ENCODE measurements at regions not wholly inside any gene's neighbourhood (a gene's known extent, or its start where the extent isn't known, plus 50 kb on each side); places are given as distances from the start of the nearest gene placed in this dataset.

DNA sequence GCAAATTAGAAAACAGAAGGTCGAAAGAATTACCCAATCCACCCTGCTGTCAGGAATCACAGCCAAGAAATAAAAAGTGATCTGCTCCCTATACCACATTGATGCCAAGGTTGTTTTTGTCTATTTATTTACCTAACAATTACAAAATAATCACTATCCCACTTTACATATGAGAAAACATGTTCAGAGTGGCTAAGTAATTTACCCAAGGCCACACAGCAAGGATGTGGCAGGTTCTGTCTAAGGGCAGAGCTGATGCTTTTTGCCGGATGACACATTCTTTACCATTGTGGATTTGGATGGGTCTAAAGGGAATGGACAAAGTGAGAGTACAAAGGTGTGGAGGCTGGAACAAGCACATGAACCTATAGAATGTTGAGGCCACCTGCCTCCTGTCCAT is 460.7 kb downstream of the INSC start:
- no peak overlapping the region for H3K4me3 ChIP-seq (ENCODE audit: low read depth, low read length)
- POLR2A ChIA-PET: no interaction called here
- CTCF ChIA-PET: no interaction called here
- TF ChIP-seq, protein P1, sequence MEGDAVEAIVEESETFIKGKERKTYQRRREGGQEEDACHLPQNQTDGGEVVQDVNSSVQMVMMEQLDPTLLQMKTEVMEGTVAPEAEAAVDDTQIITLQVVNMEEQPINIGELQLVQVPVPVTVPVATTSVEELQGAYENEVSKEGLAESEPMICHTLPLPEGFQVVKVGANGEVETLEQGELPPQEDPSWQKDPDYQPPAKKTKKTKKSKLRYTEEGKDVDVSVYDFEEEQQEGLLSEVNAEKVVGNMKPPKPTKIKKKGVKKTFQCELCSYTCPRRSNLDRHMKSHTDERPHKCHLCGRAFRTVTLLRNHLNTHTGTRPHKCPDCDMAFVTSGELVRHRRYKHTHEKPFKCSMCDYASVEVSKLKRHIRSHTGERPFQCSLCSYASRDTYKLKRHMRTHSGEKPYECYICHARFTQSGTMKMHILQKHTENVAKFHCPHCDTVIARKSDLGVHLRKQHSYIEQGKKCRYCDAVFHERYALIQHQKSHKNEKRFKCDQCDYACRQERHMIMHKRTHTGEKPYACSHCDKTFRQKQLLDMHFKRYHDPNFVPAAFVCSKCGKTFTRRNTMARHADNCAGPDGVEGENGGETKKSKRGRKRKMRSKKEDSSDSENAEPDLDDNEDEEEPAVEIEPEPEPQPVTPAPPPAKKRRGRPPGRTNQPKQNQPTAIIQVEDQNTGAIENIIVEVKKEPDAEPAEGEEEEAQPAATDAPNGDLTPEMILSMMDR (IDR thresholded peaks at IDR 0.05; ENCODE audit: insufficient read depth, low read length, missing control alignments): no peak
- no peak for DNase-seq (ENCODE audit: low read depth, low spot score)

DNA sequence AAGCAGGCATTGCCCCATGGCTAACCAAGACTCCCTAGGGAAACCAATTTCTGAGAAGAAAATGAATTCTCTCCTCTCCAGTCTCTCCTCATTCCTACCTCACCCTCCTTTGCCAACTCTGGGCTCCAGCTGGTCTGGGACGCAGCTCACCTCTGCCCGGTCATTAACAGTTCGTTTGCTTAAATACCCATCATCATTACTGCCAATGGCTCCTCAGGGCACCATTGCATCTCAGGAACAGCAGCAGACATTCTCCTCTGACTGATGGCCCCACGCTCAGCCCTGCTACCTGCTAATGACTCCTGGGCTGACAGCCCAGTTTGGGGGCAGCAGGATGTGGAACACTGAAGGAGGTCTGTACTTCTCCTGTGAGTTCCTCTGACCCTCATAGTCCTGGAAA is 462.0 kb downstream of the INSC start:
- no peak for DNase-seq (ENCODE audit: low read depth, low spot score)
- TF ChIP-seq, protein P1 (IDR thresholded peaks at IDR 0.05; ENCODE audit: insufficient read depth, low read length, missing control alignments): no peak
- CTCF ChIA-PET: no interaction called here
- H3K4me3 ChIP-seq (ENCODE audit: low read depth, low read length): no peak overlapping the region
- POLR2A ChIA-PET: no interaction called here

DNA sequence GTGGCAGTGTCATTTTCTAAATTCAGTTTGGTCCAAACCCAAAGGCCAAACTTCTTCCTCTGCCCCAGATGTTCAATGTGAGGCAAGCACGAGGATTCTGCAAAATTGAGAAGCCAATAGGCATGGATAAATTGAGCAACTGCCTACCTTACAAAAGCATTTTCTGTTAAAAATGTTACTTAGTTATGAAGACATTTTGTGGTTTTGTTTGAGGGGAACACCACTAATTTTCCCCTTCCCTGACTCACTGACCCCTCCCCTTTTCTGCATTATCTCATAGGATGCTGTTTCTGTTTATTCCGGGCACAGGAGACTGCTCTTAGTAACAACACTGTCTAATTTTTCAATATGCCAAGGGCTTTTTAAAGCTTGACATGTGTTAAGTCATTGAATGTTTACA is 462.8 kb downstream of the INSC start:
- ChIA-PET POLR2A (no interaction called here), CTCF (no interaction called here)
- TF ChIP-seq, protein P1 (IDR thresholded peaks at IDR 0.05; ENCODE audit: insufficient read depth, low read length, missing control alignments): no peak
- H3K4me3 ChIP-seq (ENCODE audit: low read depth, low read length): no peak overlapping the region
- no peak for DNase-seq (ENCODE audit: low read depth, low spot score)

DNA sequence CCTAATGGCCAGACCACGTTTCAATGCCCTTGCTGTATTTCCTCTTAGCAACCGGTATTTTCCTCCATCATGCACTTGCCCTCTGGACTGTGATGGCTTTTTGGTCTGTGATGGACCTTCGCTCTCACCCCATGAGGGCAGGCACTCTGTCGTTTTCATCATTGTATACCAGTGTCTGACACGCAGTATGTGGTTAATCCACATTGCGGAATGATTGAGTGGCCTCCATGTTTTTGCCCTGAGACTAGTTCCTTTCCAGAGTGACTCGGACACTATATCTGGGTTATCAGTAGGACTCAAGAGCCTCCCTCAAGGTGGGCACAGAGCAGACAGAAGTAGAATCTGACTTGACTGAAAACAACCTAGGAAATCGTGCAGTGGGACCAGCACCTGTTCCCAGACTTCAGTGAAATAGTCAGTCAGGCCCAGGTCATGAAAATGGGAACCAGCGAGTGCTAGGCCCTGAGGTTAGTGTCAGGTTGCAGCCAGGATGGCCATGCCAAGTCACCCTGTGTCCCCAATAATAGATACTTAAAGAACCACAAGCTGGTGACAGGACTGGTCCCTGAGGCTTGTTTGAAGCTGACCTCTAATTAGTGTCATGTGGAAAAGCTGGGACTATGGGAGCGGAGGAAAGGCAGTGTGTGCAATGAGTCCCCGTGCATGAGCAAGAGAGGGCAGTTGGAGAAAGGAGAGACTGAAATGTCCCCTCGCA is 464.7 kb downstream of the INSC start:
- no peak for DNase-seq (ENCODE audit: low read depth, low spot score)
- TF ChIP-seq, protein P1 (IDR thresholded peaks at IDR 0.05; ENCODE audit: insufficient read depth, low read length, missing control alignments): no peak
- CTCF ChIA-PET: no interaction called here
- H3K4me3 ChIP-seq (ENCODE audit: low read depth, low read length): no peak overlapping the region
- POLR2A ChIA-PET: no interaction called here

DNA sequence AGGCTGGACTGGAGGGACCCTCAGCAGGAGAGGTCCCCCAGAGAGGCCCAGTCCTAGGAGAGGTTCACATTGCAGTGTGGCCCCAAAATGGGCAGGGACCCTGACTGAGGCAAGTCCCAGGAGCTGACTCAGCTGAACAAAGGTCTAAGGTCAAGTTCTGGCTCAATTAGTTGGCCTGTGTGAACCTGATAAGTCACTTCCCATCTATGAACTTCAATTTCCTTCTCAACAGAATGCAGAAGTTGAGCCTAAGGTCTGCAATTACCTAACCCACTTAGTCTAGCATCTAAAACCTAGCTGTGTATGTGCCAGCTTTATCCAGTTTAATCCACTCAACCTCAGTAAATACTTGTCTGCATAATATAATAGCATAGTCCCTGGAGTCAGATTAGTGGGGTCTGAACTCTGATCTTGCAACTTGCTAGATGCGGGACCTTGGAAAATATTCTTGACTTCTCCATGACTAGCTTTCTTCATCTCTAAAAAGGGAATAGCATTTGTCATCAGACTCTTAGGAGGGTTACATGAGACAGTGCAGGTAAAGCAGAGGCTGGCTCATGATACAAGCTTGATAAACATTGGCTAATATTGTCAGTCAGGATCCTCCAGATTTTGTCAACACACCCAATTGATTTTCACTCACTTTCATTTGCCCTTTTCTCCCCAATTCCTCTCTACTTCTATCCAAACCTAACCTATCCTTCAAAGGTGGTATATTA is 465.5 kb downstream of the INSC start:
- no peak overlapping the region for H3K4me3 ChIP-seq (ENCODE audit: low read depth, low read length)
- CTCF ChIA-PET: interaction anchor here (0.7 kb wide), 1 partner anchor 192 kb away, joined by 3 read pairs; no protein-coding TSS in a partner anchor
- POLR2A ChIA-PET: no interaction called here
- TF ChIP-seq, protein P1 (IDR thresholded peaks at IDR 0.05; ENCODE audit: insufficient read depth, low read length, missing control alignments): no peak
- DNase-seq (ENCODE audit: low read depth, low spot score): no peak

DNA sequence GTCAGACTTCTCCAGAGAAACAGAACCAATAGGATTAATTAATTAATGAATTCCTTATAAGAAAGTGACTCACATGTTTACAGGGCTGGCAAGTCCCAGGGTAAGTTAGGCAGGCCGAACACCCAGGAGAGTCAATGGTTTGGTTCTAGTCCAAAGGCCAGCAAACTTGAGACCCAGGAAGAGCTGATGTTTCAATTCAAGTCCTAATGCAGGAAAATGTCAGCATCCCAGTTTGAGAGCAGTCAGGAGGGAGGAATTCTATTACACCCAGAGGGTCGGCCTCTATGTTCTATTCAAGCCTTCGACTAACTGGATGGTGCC is 466.0 kb downstream of the INSC start:
- no peak overlapping the region for H3K4me3 ChIP-seq (ENCODE audit: low read depth, low read length)
- CTCF ChIA-PET: interaction anchor here (0.7 kb wide), 1 partner anchor 192 kb away, joined by 3 read pairs; no protein-coding TSS in a partner anchor
- DNase-seq (ENCODE audit: low read depth, low spot score): no peak
- POLR2A ChIA-PET: no interaction called here
- TF ChIP-seq, protein P1 (IDR thresholded peaks at IDR 0.05; ENCODE audit: insufficient read depth, low read length, missing control alignments): no peak
